ENCODE measurements at regions not wholly inside any gene's neighbourhood (a gene's known extent, or its start where the extent isn't known, plus 50 kb on each side); places are given as distances from the start of the nearest gene placed in this dataset.

GRCh38 chr2:220279372-220279771 lies 651.9 kb downstream of the SLC4A3 start:
- peak; percentile 93 for DNase-seq (ENCODE audit: low read depth)

GRCh38 chr2:220279840-220280239 lies 652.4 kb downstream of the SLC4A3 start:
- DNase-seq (ENCODE audit: low read depth) = peak; percentile 32

- no peak for DNase-seq (ENCODE audit: low read depth)
These were observed 653.3 kb downstream of the SLC4A3 start for GRCh38 chr2:220280736-220281135.

GRCh38 chr2:220281771-220282170 lies 654.3 kb downstream of the SLC4A3 start:
- DNase-seq (ENCODE audit: low read depth) = no peak

GRCh38 chr2:220282236-220282635 lies 654.8 kb downstream of the SLC4A3 start:
- DNase-seq (ENCODE audit: low read depth) = no peak

GRCh38 chr2:220293966-220294365 lies 666.5 kb downstream of the SLC4A3 start:
- DNase-seq (ENCODE audit: low read depth) = no peak

GRCh38 chr2:220296174-220296573 lies 668.7 kb downstream of the SLC4A3 start:
- no peak for DNase-seq (ENCODE audit: low read depth)

- no peak for DNase-seq (ENCODE audit: low read depth)
These were observed 669.7 kb downstream of the SLC4A3 start for GRCh38 chr2:220297093-220297492.

- DNase-seq (ENCODE audit: low read depth) = no peak
These were observed 673.4 kb downstream of the SLC4A3 start for GRCh38 chr2:220300806-220301205.

- no peak for DNase-seq (ENCODE audit: low read depth)
These were observed 675.3 kb downstream of the SLC4A3 start for GRCh38 chr2:220302756-220303155.

- no peak for DNase-seq (ENCODE audit: low read depth)
These were observed 681.8 kb downstream of the SLC4A3 start for GRCh38 chr2:220309215-220309614.

- DNase-seq (ENCODE audit: low read depth) = no peak
These were observed 683.0 kb downstream of the SLC4A3 start for GRCh38 chr2:220310451-220310861.

GRCh38 chr2:220315098-220315823 lies 687.8 kb downstream of the SLC4A3 start:
- DNase-seq (ENCODE audit: low read depth) = no peak

GRCh38 chr2:220318037-220318436 lies 690.6 kb downstream of the SLC4A3 start:
- no peak for DNase-seq (ENCODE audit: low read depth)

- DNase-seq (ENCODE audit: low read depth) = no peak
These were observed 691.1 kb downstream of the SLC4A3 start for GRCh38 chr2:220318508-220318907.

GRCh38 chr2:220320326-220320725 lies 692.9 kb downstream of the SLC4A3 start:
- DNase-seq (ENCODE audit: low read depth) = no peak

- no peak for DNase-seq (ENCODE audit: low read depth)
These were observed 705.5 kb downstream of the SLC4A3 start for GRCh38 chr2:220332886-220333285.

- no peak for DNase-seq (ENCODE audit: low read depth)
These were observed 706.8 kb downstream of the SLC4A3 start for GRCh38 chr2:220334210-220334609.

- DNase-seq (ENCODE audit: low read depth) = no peak
These were observed 707.6 kb downstream of the SLC4A3 start for GRCh38 chr2:220334871-220335590.

- no peak for DNase-seq (ENCODE audit: low read depth)
These were observed 708.1 kb downstream of the SLC4A3 start for GRCh38 chr2:220335591-220335915.

- DNase-seq (ENCODE audit: low read depth) = no peak
These were observed 709.3 kb downstream of the SLC4A3 start for GRCh38 chr2:220336771-220337170.

- DNase-seq (ENCODE audit: low read depth) = no peak
These were observed 710.4 kb downstream of the SLC4A3 start for GRCh38 chr2:220337611-220338440.

- no peak for DNase-seq (ENCODE audit: low read depth)
These were observed 713.6 kb downstream of the SLC4A3 start for GRCh38 chr2:220341014-220341413.
